Urothelium cell line (cell line): ENCODE measurements at regions not wholly inside any gene's neighbourhood (a gene's known extent, or its start where the extent isn't known, plus 50 kb on each side); places are given as distances from the start of the nearest gene placed in this dataset.
"Not testable (repeated sequence)": the region's sequence is repeated elsewhere in the genome, so short reads cannot be mapped to it uniquely, and the experiment has no call there.

Experiments
- DNase-seq: peaks from one replicate; pipeline ENCODE4 v3.0.0; 2011; ENCODE audit warnings: low spot score, mixed read lengths
- FAIRE-seq: peaks from 2 replicates; lab custom pipeline; 2011; peaks lifted over from hg19 to GRCh38; lab: Jason Lieb, UNC

- DNase-seq, FAIRE-seq: not testable (repeated sequence)
Measured at GRCh38 chr5:28799035-28799434, 1760.6 kb upstream of the CDH9 start.

- no peak for DNase-seq
- no peak for FAIRE-seq
Measured at GRCh38 chr5:28788954-28789353, 1750.6 kb upstream of the CDH9 start.

- no peak for FAIRE-seq
Measured at GRCh38 chr5:28780083-28780692, 1741.8 kb upstream of the CDH9 start.

GRCh38 chr5:28779161-28779754 is 1740.9 kb upstream of the CDH9 start:
- FAIRE-seq (no peak), DNase-seq (no peak)

More at GRCh38 chr5:28780083-28780692, 1741.8 kb upstream of the CDH9 start:
- no peak for DNase-seq

GRCh38 chr5:28770307-28770706 is 1731.9 kb upstream of the CDH9 start:
- DNase-seq (no peak), FAIRE-seq (no peak)

- DNase-seq: no peak
Measured at GRCh38 chr5:28766565-28767158, 1728.3 kb upstream of the CDH9 start.

GRCh38 chr5:28751396-28751795 is 1713.0 kb upstream of the CDH9 start:
- no peak for FAIRE-seq
- no peak for DNase-seq

More at GRCh38 chr5:28766565-28767158, 1728.3 kb upstream of the CDH9 start:
- no peak for FAIRE-seq

GRCh38 chr5:28750251-28750650 is 1711.9 kb upstream of the CDH9 start:
- DNase-seq (no peak), FAIRE-seq (peak; percentile 48)

- DNase-seq (no peak), FAIRE-seq (no peak)
Measured at GRCh38 chr5:28748446-28748845, 1710.1 kb upstream of the CDH9 start.

GRCh38 chr5:28743716-28744110 is 1705.3 kb upstream of the CDH9 start:
- no peak for DNase-seq
- no peak for FAIRE-seq

GRCh38 chr5:28743025-28743715 is 1704.8 kb upstream of the CDH9 start:
- FAIRE-seq (peak; percentile 5), DNase-seq (no peak)

GRCh38 chr5:28737682-28738081 is 1699.3 kb upstream of the CDH9 start:
- DNase-seq: no peak
- no peak for FAIRE-seq

- FAIRE-seq (no peak), DNase-seq (no peak)
Measured at GRCh38 chr5:28737222-28737621, 1698.8 kb upstream of the CDH9 start.

GRCh38 chr5:28734396-28734795 is 1696.0 kb upstream of the CDH9 start:
- DNase-seq: no peak

GRCh38 chr5:28729067-28729466 is 1690.7 kb upstream of the CDH9 start:
- FAIRE-seq (no peak), DNase-seq (no peak)

More at GRCh38 chr5:28734396-28734795, 1696.0 kb upstream of the CDH9 start:
- FAIRE-seq: no peak

- DNase-seq: no peak
- FAIRE-seq: no peak
Measured at GRCh38 chr5:28726815-28727214, 1688.4 kb upstream of the CDH9 start.

- DNase-seq: no peak
- no peak for FAIRE-seq
Measured at GRCh38 chr5:28725001-28725400, 1686.6 kb upstream of the CDH9 start.

- no peak for DNase-seq
- FAIRE-seq: no peak
Measured at GRCh38 chr5:28714907-28715698, 1676.7 kb upstream of the CDH9 start.

GRCh38 chr5:28710360-28710759 is 1672.0 kb upstream of the CDH9 start:
- DNase-seq: peak; percentile 5
- FAIRE-seq: no peak

GRCh38 chr5:28708472-28708871 is 1670.1 kb upstream of the CDH9 start:
- FAIRE-seq: no peak
- DNase-seq: no peak

- DNase-seq (no peak), FAIRE-seq (no peak)
Measured at GRCh38 chr5:28707706-28708105, 1669.3 kb upstream of the CDH9 start.
